HG02588 (cell line): ENCODE measurements at regions not wholly inside any gene's neighbourhood (a gene's known extent, or its start where the extent isn't known, plus 50 kb on each side); places are given as distances from the start of the nearest gene placed in this dataset.
"Not testable (repeated sequence)": the region's sequence is repeated elsewhere in the genome, so short reads cannot be mapped to it uniquely, and the experiment has no call there.

Experiments used
- ATAC-seq: cut with Tn5 transposase; IDR thresholded peaks from one replicate; pipeline ENCODE4 v1.9.1; 2021; ENCODE audit warnings: mild to moderate bottlenecking, moderate library complexity; ENCODE audit not compliant: unreplicated experiment

DNA sequence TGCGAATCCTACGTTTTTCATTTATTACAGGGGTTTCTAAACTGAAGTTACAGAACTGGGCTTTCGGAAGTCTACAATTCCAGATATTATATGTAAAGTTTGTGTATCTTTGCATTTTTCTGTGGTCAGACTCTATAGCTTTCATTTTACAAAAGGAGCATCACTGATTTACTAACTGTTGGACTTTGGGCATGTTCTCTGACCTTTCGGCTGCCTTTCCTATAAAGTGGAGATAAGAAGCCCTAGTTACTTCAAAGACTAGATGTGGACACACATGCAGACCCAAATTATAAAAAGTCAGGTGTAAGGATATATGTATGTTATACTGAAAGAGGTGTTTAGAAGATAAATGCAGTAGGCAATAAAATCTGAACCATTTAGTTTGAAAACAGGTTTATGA is 126.6 kb upstream of the PRKCQ start:
- no peak for ATAC-seq

GRCh38 chr10:6704896-6705295 is 124.8 kb upstream of the PRKCQ start:
- ATAC-seq = no peak

GRCh38 chr10:6702833-6703232 is 122.8 kb upstream of the PRKCQ start:
- not testable (repeated sequence) for ATAC-seq

GRCh38 chr10:6702030-6702429 is 122.0 kb upstream of the PRKCQ start:
- ATAC-seq = no peak

DNA sequence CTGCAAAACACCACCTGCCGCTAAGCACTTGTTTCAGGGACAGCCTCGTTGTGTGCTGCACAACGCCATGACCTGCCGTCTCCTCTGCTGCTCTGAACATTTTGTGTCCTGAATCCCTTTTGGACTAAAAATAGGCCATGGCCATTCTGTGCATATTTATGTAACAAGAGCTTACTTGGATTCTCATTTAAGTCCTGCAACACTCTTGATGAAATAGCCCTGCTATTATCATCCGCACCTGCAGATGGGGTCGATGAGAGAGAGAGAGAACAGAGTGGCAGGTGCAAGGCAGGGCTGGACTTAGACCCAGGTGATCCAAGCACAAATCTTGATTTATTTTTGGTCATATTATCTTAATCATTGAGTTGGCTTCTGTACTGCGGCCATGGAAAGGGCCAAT is 121.2 kb upstream of the PRKCQ start:
- ATAC-seq = no peak

DNA sequence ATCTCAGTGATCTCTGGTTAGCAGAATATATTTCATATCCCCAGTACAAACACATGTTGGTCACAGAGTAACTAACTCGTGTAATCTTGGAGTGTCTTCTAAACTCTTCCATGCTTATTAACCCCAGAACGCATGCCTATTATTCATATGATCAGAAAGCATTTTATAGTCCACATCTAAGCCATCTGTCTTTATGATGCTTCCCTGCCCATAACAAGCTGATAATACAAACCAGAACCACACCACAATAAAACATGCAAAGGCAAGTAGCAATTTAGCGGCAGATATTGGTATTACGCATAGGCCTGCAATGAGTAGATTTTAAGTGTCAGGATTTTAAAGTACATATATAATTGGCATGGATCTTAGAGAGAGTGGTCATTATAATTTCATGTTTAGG is 120.0 kb upstream of the PRKCQ start:
- ATAC-seq = no peak

GRCh38 chr10:6699336-6699735 is 119.3 kb upstream of the PRKCQ start:
- ATAC-seq = no peak

DNA sequence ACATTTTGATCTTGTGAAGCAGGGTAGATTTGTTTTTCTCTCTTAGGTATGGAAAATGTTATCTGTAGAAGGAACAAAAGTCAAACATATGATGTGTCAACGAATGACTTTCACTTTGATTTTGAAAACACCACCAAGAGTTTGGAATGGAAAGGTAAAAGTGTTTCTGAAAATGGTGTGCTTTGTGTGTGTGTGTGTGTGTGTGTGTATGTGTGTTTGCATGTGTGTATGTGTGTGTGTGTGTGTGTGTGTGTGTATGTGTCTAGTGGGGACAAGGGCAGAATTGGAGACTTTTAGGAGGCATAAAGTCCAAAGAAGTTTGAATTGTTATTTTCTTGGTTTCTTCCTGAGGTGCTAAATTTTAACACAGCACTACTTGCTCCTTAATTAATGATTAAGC is 115.4 kb upstream of the PRKCQ start:
- no peak for ATAC-seq

DNA sequence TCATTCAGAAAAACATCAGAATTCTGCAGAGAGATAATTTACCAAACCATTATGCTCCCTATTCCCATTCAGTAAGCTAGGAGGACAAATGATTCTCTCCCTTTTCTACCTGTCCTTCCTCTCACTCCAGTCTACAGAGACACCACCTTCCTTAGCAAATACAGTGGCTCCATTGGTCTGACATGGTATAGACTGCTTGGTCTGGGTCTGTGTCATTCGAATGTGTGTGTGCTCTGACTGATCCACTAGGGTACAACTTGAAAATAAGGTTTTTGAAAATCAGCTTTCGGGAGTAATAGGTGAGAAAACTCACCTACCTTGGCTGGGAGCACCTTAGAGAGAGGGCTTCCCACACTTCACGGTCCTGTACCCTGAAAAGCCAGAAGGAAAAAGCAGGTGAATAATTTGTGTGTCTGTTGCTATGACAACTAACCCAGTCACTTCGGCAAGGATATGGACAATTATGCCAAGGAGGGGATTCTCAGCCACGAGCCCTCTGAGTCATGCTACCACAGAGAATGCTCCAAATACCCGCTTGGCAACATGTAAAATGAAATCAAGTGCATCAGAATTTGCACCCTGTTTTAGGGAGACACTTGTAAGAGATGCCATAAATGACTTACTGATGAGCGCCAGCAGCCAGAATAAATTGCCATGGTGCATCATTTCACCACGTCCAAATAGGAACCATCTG is 114.5 kb upstream of the PRKCQ start:
- ATAC-seq = no peak

- ATAC-seq = no peak
Measured at GRCh38 chr10:6692856-6693255, 112.8 kb upstream of the PRKCQ start.

GRCh38 chr10:6692103-6692502 is 112.0 kb upstream of the PRKCQ start:
- ATAC-seq = no peak

- ATAC-seq = no peak
Measured at GRCh38 chr10:6689036-6689435, 109.0 kb upstream of the PRKCQ start.

DNA sequence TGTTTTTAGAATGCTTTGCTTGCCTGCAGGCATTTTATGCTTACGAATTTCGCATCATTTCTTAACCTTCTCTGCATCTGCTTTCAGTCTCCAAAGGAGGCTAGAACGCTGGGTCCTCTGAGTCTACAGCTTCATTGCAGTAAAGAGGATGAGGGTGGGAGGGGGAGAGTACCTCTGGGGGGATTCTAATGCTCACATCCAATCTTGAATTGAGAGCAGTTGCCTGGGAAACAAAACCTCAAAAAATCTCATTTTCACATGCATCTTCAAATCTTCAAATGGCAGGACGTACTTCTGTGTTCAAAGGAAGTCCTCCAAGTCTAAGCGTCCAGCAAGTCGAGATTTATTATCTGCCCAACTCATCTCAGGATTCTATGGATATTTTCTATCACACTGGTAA is 100.7 kb upstream of the PRKCQ start:
- no peak for ATAC-seq

DNA sequence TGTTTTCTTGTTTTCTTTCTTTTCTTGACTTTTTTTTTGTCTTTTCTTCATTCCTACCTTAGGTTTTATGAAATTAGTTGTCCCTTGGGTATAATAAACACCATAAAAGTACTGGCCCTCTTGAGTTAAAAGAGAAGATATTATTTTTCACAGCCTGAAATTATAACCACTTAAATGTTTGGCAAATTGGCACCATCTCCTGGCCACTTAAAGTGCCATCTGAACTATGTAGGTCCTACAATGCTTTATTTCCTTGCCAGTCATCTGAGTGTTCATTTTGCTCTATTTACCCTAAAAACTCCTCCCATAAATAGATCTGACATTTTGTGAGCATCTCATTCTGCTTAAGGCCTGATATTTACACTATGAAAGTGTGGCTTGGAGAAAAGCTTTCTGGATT is 98.9 kb upstream of the PRKCQ start:
- no peak for ATAC-seq

DNA sequence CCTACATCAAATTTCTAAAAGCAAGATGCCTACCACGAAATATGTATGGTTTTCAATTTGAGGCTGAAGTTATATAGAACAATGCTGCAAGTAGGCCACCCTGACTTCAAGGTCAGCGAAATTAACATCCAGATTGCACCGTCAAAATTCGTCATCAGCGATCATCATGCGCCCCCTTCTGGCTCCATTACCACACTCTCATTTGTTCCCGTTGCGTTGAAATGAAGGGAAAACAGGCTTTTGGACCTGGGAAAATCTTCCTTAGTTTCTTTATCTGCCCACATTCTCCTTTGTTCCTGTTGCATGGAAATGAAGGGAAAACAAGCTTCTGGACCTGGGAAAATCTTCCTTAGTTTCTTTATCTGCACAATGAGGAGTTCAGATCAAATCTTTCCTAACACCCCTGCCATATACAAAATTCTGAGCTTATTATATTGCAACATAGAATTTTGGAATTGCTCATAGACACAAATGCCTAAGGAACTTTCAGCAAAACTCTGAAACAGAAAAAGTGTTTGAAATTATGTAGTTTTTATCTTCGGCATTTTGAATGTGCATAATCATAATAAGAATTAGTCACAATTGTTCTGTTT is 98.2 kb upstream of the PRKCQ start:
- no peak for ATAC-seq

GRCh38 chr10:6677129-6677528 is 97.1 kb upstream of the PRKCQ start:
- ATAC-seq = not testable (repeated sequence)

DNA sequence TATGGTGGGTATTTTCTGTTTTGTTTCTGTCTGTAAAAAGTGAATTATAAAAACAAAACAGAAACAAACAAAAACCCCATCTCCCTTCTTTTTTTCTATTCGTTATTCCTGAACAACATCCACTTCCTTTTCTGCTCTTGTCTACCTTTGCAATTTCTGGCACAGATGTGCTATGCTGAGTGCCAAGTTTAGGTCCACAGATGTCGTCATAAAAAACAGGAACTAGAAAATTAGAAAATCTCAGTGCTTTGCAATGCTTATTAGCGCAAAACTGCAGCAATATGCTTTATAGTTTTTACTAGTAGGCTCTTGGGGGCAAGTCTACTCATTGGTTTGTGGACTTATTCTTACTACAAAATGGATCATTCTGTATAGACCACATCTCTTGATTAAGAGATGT is 94.2 kb upstream of the PRKCQ start:
- ATAC-seq = no peak

DNA sequence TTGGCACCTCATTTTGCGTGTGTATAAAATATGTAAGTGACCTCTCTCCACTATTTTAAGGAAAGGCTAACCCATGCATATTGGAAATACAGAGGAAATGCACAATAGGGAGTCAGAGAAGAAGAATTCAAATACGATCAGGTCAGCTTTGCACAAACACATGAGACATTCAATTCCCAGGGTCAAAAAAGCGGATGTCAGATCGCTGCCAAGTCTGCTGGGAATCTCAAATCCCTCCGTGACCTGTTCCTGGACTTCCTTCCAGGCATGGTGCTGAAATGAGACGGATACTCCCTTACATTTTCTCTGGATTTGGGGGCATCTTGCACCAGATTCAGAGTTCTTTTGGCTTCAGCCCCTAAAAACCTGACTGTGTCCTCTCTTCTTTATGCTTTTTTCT is 91.9 kb upstream of the PRKCQ start:
- ATAC-seq = no peak

GRCh38 chr10:6669269-6669859 is 89.3 kb upstream of the PRKCQ start:
- ATAC-seq = no peak

GRCh38 chr10:6667679-6668270 is 87.7 kb upstream of the PRKCQ start:
- ATAC-seq = no peak

DNA sequence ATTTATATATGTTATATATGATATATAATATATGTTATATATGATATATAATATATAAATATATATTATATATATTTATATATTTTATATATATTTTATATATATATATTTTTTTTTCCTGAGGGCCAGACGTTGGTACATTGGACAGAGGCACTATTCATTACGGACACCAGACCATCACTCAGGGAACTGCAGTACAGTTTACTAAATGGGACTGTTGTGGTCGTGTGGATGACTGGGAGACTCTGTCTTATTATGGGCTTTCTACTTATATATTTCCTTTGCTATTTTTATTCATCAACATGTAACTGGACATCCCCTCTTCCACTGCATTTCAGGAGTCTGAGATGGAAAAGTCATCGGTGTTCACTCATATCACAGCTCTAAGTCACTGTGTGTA is 87.1 kb upstream of the PRKCQ start:
- no peak for ATAC-seq

DNA sequence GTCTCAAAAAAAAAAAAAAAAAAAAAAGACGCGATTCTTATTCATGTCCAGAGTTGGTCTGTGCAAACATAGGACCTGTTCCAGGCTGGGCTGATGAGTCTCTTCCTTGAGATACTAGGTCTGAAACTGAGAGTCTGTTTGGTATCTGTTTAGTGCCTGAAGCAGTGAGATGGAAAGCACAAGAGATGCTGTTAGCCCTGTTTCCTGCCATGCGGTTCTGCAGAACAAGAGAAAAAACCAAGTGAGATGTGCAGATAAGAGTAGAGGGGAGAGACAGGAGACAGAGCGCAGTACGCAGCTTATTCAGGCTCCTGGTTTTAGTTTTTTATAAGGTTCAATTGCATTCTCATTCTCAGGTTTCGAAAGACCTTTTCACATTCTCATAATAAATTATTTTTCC is 85.8 kb upstream of the PRKCQ start:
- ATAC-seq = no peak
